ENCODE measurements at regions not wholly inside any gene's neighbourhood (a gene's known extent, or its start where the extent isn't known, plus 50 kb on each side); places are given as distances from the start of the nearest gene placed in this dataset.

- TF ChIP-seq, protein P1, sequence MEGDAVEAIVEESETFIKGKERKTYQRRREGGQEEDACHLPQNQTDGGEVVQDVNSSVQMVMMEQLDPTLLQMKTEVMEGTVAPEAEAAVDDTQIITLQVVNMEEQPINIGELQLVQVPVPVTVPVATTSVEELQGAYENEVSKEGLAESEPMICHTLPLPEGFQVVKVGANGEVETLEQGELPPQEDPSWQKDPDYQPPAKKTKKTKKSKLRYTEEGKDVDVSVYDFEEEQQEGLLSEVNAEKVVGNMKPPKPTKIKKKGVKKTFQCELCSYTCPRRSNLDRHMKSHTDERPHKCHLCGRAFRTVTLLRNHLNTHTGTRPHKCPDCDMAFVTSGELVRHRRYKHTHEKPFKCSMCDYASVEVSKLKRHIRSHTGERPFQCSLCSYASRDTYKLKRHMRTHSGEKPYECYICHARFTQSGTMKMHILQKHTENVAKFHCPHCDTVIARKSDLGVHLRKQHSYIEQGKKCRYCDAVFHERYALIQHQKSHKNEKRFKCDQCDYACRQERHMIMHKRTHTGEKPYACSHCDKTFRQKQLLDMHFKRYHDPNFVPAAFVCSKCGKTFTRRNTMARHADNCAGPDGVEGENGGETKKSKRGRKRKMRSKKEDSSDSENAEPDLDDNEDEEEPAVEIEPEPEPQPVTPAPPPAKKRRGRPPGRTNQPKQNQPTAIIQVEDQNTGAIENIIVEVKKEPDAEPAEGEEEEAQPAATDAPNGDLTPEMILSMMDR (IDR thresholded peaks at IDR 0.05) = no peak
- TF ChIP-seq EZH2 (IDR thresholded peaks at IDR 0.05) (no peak), EZH2phosphoT487 (IDR thresholded peaks at IDR 0.05) (no peak)
These were observed 352.9 kb downstream of the LPIN1 start for GRCh38 chr2:12099374-12099773.
